ENCODE measurements at regions not wholly inside any gene's neighbourhood (a gene's known extent, or its start where the extent isn't known, plus 50 kb on each side); places are given as distances from the start of the nearest gene placed in this dataset.

GRCh38 chr7:32217341-32218153 is 147.3 kb upstream of the PDE1C start:
- TF ChIP-seq EZH2phosphoT487 (IDR thresholded peaks at IDR 0.05; ENCODE audit: borderline replicate concordance, low read length) (no peak), CTCF (IDR thresholded peaks at IDR 0.05; ENCODE audit: low read depth, low read length, poor library complexity, severe bottlenecking) (no peak)

Data from DOHH2 (cell line).